ENCODE measurements at regions not wholly inside any gene's neighbourhood (a gene's known extent, or its start where the extent isn't known, plus 50 kb on each side); places are given as distances from the start of the nearest gene placed in this dataset.

DNA sequence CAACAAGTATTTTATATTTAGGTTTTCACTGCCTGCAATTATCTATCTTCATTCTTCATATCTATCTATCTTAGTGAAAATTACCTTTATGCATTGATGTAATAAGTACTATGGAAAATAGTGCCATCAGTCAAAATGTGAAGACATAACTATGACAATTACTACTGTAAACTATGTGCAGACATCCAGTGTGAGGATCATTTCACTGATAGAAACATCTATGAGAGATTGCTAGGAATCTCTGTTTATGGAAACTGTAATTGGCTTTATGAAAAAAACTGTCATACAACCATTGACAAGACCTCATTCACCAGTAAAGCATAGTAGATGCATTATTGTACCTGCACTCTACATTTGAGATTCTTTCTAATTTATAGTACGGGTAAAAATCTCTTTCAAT, 401.0 kb downstream of the PMP22 start:
- TF ChIP-seq TCF12 (IDR thresholded peaks at IDR 0.05; ENCODE audit: low read depth) = no peak
- no peak for TF ChIP-seq CREB1 (IDR thresholded peaks at IDR 0.05; ENCODE audit: low read depth)
- TF ChIP-seq, protein P1, sequence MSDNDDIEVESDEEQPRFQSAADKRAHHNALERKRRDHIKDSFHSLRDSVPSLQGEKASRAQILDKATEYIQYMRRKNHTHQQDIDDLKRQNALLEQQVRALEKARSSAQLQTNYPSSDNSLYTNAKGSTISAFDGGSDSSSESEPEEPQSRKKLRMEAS (IDR thresholded peaks at IDR 0.05) = no peak
- no peak for TF ChIP-seq RAD21 (IDR thresholded peaks at IDR 0.05; ENCODE audit: low read depth)
- no peak for TF ChIP-seq TEAD4 (IDR thresholded peaks at IDR 0.05)
- no peak for TF ChIP-seq NFIC (IDR thresholded peaks at IDR 0.05)
- TF ChIP-seq EP300 (IDR thresholded peaks at IDR 0.05; ENCODE audit: borderline replicate concordance) = no peak
- TF ChIP-seq EGR1 (IDR thresholded peaks at IDR 0.05) = no peak
- TF ChIP-seq, protein P2, sequence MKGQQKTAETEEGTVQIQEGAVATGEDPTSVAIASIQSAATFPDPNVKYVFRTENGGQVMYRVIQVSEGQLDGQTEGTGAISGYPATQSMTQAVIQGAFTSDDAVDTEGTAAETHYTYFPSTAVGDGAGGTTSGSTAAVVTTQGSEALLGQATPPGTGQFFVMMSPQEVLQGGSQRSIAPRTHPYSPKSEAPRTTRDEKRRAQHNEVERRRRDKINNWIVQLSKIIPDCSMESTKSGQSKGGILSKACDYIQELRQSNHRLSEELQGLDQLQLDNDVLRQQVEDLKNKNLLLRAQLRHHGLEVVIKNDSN (IDR thresholded peaks at IDR 0.05) = no peak
- no peak for TF ChIP-seq TAF1 (IDR thresholded peaks at IDR 0.05; ENCODE audit: low read depth)
- TF ChIP-seq CEBPB (IDR thresholded peaks at IDR 0.05) = no peak
- no peak for TF ChIP-seq YY1 (IDR thresholded peaks at IDR 0.05; ENCODE audit: low read depth)
- TF ChIP-seq ZBTB7A (IDR thresholded peaks at IDR 0.05; ENCODE audit: low read depth) = no peak
- TF ChIP-seq FOXM1 (IDR thresholded peaks at IDR 0.05; ENCODE audit: borderline replicate concordance, low read depth) = no peak
- no peak for TF ChIP-seq REST (IDR thresholded peaks at IDR 0.05; ENCODE audit: low read depth)

DNA sequence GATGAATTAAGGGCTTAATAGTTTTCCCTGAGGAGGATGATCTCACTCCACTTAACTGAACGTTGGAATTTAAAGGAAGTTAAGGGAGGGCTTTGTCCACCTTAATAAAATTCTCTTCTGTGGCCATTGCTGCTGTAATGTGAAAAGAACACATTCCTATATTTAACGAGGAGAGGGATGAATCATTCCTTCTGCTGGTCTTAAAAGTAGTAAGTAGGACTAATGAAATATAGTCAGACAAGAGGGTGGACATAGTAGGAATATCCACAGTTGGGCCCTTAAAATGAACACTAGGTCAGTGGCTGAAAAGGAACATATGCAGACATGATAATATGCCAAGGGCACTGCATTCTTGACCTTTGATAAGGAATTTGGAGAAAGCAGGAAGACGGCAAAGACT, 405.6 kb downstream of the PMP22 start:
- TF ChIP-seq EP300 (IDR thresholded peaks at IDR 0.05; ENCODE audit: borderline replicate concordance) (no peak), TEAD4 (IDR thresholded peaks at IDR 0.05) (no peak), FOXM1 (IDR thresholded peaks at IDR 0.05; ENCODE audit: borderline replicate concordance, low read depth) (no peak), TAF1 (IDR thresholded peaks at IDR 0.05; ENCODE audit: low read depth) (no peak), NFIC (IDR thresholded peaks at IDR 0.05) (no peak), TCF12 (IDR thresholded peaks at IDR 0.05; ENCODE audit: low read depth) (no peak), EGR1 (IDR thresholded peaks at IDR 0.05) (no peak)
- TF ChIP-seq, protein P2 (IDR thresholded peaks at IDR 0.05) = no peak

- TF ChIP-seq RAD21 (IDR thresholded peaks at IDR 0.05; ENCODE audit: low read depth) (no peak), TAF1 (IDR thresholded peaks at IDR 0.05; ENCODE audit: low read depth) (no peak), EP300 (IDR thresholded peaks at IDR 0.05; ENCODE audit: borderline replicate concordance) (no peak), FOXM1 (IDR thresholded peaks at IDR 0.05; ENCODE audit: borderline replicate concordance, low read depth) (no peak), NFIC (IDR thresholded peaks at IDR 0.05) (no peak), TEAD4 (IDR thresholded peaks at IDR 0.05) (no peak), EGR1 (IDR thresholded peaks at IDR 0.05) (no peak), TCF12 (IDR thresholded peaks at IDR 0.05; ENCODE audit: low read depth) (no peak), REST (IDR thresholded peaks at IDR 0.05; ENCODE audit: low read depth) (no peak)
- TF ChIP-seq, protein P1 (IDR thresholded peaks at IDR 0.05) = no peak
These were observed 408.9 kb downstream of the PMP22 start for GRCh38 chr17:14856176-14856575.

- TF ChIP-seq, protein P2 (IDR thresholded peaks at IDR 0.05) = no peak
- no peak for TF ChIP-seq NFIC (IDR thresholded peaks at IDR 0.05)
- no peak for TF ChIP-seq TEAD4 (IDR thresholded peaks at IDR 0.05)
- no peak for TF ChIP-seq REST (IDR thresholded peaks at IDR 0.05; ENCODE audit: low read depth)
- TF ChIP-seq TAF1 (IDR thresholded peaks at IDR 0.05; ENCODE audit: low read depth) = no peak
- TF ChIP-seq RAD21 (IDR thresholded peaks at IDR 0.05; ENCODE audit: low read depth) = no peak
- no peak for TF ChIP-seq YY1 (IDR thresholded peaks at IDR 0.05; ENCODE audit: low read depth)
- TF ChIP-seq FOXM1 (IDR thresholded peaks at IDR 0.05; ENCODE audit: borderline replicate concordance, low read depth) = no peak
- no peak for TF ChIP-seq EGR1 (IDR thresholded peaks at IDR 0.05)
These were observed 410.4 kb downstream of the PMP22 start for GRCh38 chr17:14854691-14855090.

Measured in Ishikawa (cell line).